GM23338 (cell line): ENCODE measurements at regions not wholly inside any gene's neighbourhood (a gene's known extent, or its start where the extent isn't known, plus 50 kb on each side); places are given as distances from the start of the nearest gene placed in this dataset.

Experiments
- ATAC-seq: fragments of 200-7000 bp; cut with Tn5 transposase; 3 replicates; pipeline ENCODE4 v1.9.1; 2020
- DNase-seq: peaks from one replicate; pipeline ENCODE4 v3.0.0-alpha.2; 2015; ENCODE audit warnings: low spot score
- H2AFZ ChIP-seq: fragments of 200-600 bp; sonication (generic); 2 replicates; pipeline ENCODE4 v1.8.0; 2016; ENCODE audit warnings: antibody characterized with exemption, mild to moderate bottlenecking, moderate library complexity
- H3F3A ChIP-seq: fragments of 200-600 bp; sonication (generic); replicated peaks from 2 replicates; pipeline ENCODE4 v1.8.0; 2017; ENCODE audit warnings: antibody characterized with exemption, mixed run types, low read depth
- H3K27ac ChIP-seq: fragments of 200-600 bp; sonication (generic); 2 replicates; pipeline ENCODE4 v1.6.1; 2016; ENCODE audit warnings: low read depth
- H3K27me3 ChIP-seq: fragments of 200-600 bp; sonication (generic); 2 replicates; pipeline ENCODE4 v1.8.0; 2016; ENCODE audit warnings: mild to moderate bottlenecking, mixed run types, moderate library complexity; ENCODE audit not compliant: insufficient read depth
- H3K36me3 ChIP-seq: fragments of 200-600 bp; sonication (generic); 2 replicates; pipeline ENCODE4 v1.8.0; 2016; ENCODE audit warnings: mild to moderate bottlenecking; ENCODE audit not compliant: insufficient read depth
- H3K4me1 ChIP-seq: fragments of 200-600 bp; sonication (generic); 2 replicates; pipeline ENCODE4 v1.8.0; 2016; ENCODE audit warnings: mild to moderate bottlenecking, moderate library complexity; ENCODE audit not compliant: insufficient read depth
- H3K4me2 ChIP-seq: fragments of 200-600 bp; sonication (generic); 2 replicates; pipeline ENCODE4 v1.7.1; 2017; ENCODE audit warnings: mixed run types
- H3K4me3 ChIP-seq: fragments of 200-600 bp; sonication (generic); 2 replicates; pipeline ENCODE4 v1.6.1; 2016; ENCODE audit warnings: mixed run types
- H3K79me2 ChIP-seq: fragments of 200-600 bp; sonication (generic); replicated peaks from 2 replicates; pipeline ENCODE4 v1.8.0; 2017; ENCODE audit warnings: mild to moderate bottlenecking; ENCODE audit not compliant: insufficient read depth
- H3K9me2 ChIP-seq: fragments of 200-600 bp; sonication (generic); 2 replicates; pipeline ENCODE4 v1.8.0; 2017; ENCODE audit not compliant: insufficient read depth
- H4K20me1 ChIP-seq: fragments of 200-600 bp; sonication (generic); replicated peaks from 2 replicates; pipeline ENCODE4 v1.8.0; 2017; ENCODE audit warnings: mild to moderate bottlenecking; ENCODE audit not compliant: insufficient read depth
- H3K27ac Mint-ChIP-seq: 2 replicates; pipeline ENCODE4 v1.8.0; 2020; ENCODE audit warnings: inconsistent platforms, mild to moderate bottlenecking, moderate library complexity, mixed read lengths
- H3K27me3 Mint-ChIP-seq: 3 replicates; pipeline ENCODE4 v1.8.0; 2022; ENCODE audit warnings: low read depth, mild to moderate bottlenecking, moderate library complexity, mixed read lengths, inconsistent platforms; ENCODE audit not compliant: insufficient read depth, poor library complexity
- H3K36me3 Mint-ChIP-seq: 3 replicates; pipeline ENCODE4 v1.8.0; 2021; ENCODE audit warnings: low read depth, mild to moderate bottlenecking, inconsistent platforms, moderate library complexity, mixed read lengths
- H3K4me1 Mint-ChIP-seq: 3 replicates; pipeline ENCODE4 v1.8.0; 2020; ENCODE audit warnings: mild to moderate bottlenecking, inconsistent platforms, mixed read lengths
- H3K4me3 Mint-ChIP-seq: 3 replicates; pipeline ENCODE4 v1.8.0; 2021; ENCODE audit warnings: moderate library complexity, mild to moderate bottlenecking, inconsistent platforms, mixed read lengths
- H3K9me3 Mint-ChIP-seq: 3 replicates; pipeline ENCODE4 v1.8.0; 2020; ENCODE audit warnings: moderate library complexity, mild to moderate bottlenecking, inconsistent platforms, mixed read lengths
- CREB1 ChIP-seq: fragments of 250-450 bp; sonication (Bioruptor Pico); IDR thresholded peaks from 2 replicates; pipeline ENCODE4 v1.5.0; 2020; ENCODE audit warnings: low read depth, mild to moderate bottlenecking, moderate library complexity
- EZH2 ChIP-seq: fragments of 200-600 bp; sonication (generic); IDR thresholded peaks from one replicate; pipeline ENCODE4 v1.8.0; 2017; ENCODE audit warnings: antibody characterized with exemption, mild to moderate bottlenecking, low read depth; ENCODE audit not compliant: unreplicated experiment
- EZH2phosphoT487 ChIP-seq: fragments of 200-600 bp; sonication (generic); IDR thresholded peaks from one replicate; pipeline ENCODE4 v1.8.1; 2018; ENCODE audit warnings: antibody characterized with exemption; ENCODE audit not compliant: unreplicated experiment
- JUNB ChIP-seq: IDR thresholded peaks from one replicate; pipeline ENCODE4 v1.6.1; 2016; ENCODE audit warnings: antibody characterized with exemption; ENCODE audit not compliant: unreplicated experiment
- NANOG ChIP-seq: IDR thresholded peaks from 2 replicates; pipeline ENCODE4 v1.6.1; 2016; ENCODE audit warnings: antibody characterized with exemption, borderline replicate concordance
- POLR2AphosphoS5 ChIP-seq: IDR thresholded peaks from 2 replicates; pipeline ENCODE4 v1.6.1; 2016; ENCODE audit warnings: antibody characterized with exemption, low read depth
- STAT1 ChIP-seq: IDR thresholded peaks from one replicate; pipeline ENCODE4 v1.6.1; 2016; ENCODE audit warnings: antibody characterized with exemption; ENCODE audit not compliant: unreplicated experiment
- ZNF114 ChIP-seq: fragments of 250-450 bp; sonication (Bioruptor Pico); IDR thresholded peaks from 2 replicates; pipeline ENCODE4 v1.5.0; 2020; ENCODE audit warnings: mild to moderate bottlenecking, moderate library complexity
- ZNF331 ChIP-seq: fragments of 250-450 bp; sonication (Bioruptor Pico); IDR thresholded peaks from 2 replicates; pipeline ENCODE4 v1.5.0; 2020; ENCODE audit warnings: low read depth, mild to moderate bottlenecking, moderate library complexity
- TF ChIP-seq, protein P1 (sequence below): IDR thresholded peaks from 2 replicates; pipeline ENCODE4 v1.6.1; 2016; ENCODE audit warnings: antibody characterized with exemption
- TF ChIP-seq, protein P2 (sequence below): fragments of 250-450 bp; sonication (Bioruptor Pico); IDR thresholded peaks from 2 replicates; pipeline ENCODE4 v1.5.0; 2020; ENCODE audit warnings: mild to moderate bottlenecking, moderate library complexity
- TF ChIP-seq, protein P3 (sequence below), 2 experiments: fragments of 200-600 bp in 1 of 2; sonication (generic) in 1 of 2; conservative IDR thresholded peaks; 2 replicates each; pipeline versions ENCODE4 v1.5.1 to v1.6.1; 2016 to 2017; ENCODE audit warnings: antibody characterized with exemption in 2 of 2, low read depth in 2 of 2, mild to moderate bottlenecking in 2 of 2, moderate library complexity in 1 of 2
- TF ChIP-seq, protein P4 (sequence below): IDR thresholded peaks from one replicate; pipeline ENCODE4 v1.6.1; 2018; ENCODE audit warnings: antibody characterized with exemption; ENCODE audit not compliant: unreplicated experiment

DNA sequence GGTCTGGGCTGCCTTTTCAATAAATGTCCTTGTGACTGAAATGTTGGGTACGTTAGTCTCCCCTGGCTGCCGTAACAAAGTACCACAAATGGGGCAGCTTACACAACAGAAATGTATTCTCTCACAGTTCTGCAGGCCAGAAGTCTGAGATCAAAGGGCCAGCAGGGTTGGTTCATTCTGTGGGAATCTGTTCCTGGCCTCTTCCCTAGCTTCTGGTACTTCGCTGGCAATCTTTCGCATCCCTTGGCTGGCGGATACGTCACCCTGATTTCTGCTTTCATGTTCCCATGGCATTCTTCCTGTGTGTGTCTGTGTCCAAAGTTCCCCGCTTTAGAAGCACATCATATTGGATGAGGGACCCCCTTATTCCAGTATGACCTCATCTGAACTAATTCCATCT is 95.8 kb upstream of the NCOR2 start:
- no peak for ATAC-seq
- no peaks in the 10 kb centered on the region for H3K9me2 ChIP-seq
- H3K4me3 ChIP-seq: no peak overlapping the region
- no peak overlapping the region for H3K27ac ChIP-seq
- no peaks in the 10 kb centered on the region for H3K36me3 Mint-ChIP-seq
- H3K4me1 ChIP-seq: no peaks in the 10 kb centered on the region
- no peak overlapping the region for H3K27ac Mint-ChIP-seq
- no peaks in the 10 kb centered on the region for H3K27me3 ChIP-seq
- no peaks in the 10 kb centered on the region for H3F3A ChIP-seq
- H2AFZ ChIP-seq: no peak overlapping the region
- H3K79me2 ChIP-seq: no peaks in the 10 kb centered on the region
- H3K4me2 ChIP-seq: no peak overlapping the region
- H4K20me1 ChIP-seq: no peaks in the 10 kb centered on the region
- TF ChIP-seq, protein P1, sequence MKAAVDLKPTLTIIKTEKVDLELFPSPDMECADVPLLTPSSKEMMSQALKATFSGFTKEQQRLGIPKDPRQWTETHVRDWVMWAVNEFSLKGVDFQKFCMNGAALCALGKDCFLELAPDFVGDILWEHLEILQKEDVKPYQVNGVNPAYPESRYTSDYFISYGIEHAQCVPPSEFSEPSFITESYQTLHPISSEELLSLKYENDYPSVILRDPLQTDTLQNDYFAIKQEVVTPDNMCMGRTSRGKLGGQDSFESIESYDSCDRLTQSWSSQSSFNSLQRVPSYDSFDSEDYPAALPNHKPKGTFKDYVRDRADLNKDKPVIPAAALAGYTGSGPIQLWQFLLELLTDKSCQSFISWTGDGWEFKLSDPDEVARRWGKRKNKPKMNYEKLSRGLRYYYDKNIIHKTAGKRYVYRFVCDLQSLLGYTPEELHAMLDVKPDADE: no peak
- TF ChIP-seq, protein P2, sequence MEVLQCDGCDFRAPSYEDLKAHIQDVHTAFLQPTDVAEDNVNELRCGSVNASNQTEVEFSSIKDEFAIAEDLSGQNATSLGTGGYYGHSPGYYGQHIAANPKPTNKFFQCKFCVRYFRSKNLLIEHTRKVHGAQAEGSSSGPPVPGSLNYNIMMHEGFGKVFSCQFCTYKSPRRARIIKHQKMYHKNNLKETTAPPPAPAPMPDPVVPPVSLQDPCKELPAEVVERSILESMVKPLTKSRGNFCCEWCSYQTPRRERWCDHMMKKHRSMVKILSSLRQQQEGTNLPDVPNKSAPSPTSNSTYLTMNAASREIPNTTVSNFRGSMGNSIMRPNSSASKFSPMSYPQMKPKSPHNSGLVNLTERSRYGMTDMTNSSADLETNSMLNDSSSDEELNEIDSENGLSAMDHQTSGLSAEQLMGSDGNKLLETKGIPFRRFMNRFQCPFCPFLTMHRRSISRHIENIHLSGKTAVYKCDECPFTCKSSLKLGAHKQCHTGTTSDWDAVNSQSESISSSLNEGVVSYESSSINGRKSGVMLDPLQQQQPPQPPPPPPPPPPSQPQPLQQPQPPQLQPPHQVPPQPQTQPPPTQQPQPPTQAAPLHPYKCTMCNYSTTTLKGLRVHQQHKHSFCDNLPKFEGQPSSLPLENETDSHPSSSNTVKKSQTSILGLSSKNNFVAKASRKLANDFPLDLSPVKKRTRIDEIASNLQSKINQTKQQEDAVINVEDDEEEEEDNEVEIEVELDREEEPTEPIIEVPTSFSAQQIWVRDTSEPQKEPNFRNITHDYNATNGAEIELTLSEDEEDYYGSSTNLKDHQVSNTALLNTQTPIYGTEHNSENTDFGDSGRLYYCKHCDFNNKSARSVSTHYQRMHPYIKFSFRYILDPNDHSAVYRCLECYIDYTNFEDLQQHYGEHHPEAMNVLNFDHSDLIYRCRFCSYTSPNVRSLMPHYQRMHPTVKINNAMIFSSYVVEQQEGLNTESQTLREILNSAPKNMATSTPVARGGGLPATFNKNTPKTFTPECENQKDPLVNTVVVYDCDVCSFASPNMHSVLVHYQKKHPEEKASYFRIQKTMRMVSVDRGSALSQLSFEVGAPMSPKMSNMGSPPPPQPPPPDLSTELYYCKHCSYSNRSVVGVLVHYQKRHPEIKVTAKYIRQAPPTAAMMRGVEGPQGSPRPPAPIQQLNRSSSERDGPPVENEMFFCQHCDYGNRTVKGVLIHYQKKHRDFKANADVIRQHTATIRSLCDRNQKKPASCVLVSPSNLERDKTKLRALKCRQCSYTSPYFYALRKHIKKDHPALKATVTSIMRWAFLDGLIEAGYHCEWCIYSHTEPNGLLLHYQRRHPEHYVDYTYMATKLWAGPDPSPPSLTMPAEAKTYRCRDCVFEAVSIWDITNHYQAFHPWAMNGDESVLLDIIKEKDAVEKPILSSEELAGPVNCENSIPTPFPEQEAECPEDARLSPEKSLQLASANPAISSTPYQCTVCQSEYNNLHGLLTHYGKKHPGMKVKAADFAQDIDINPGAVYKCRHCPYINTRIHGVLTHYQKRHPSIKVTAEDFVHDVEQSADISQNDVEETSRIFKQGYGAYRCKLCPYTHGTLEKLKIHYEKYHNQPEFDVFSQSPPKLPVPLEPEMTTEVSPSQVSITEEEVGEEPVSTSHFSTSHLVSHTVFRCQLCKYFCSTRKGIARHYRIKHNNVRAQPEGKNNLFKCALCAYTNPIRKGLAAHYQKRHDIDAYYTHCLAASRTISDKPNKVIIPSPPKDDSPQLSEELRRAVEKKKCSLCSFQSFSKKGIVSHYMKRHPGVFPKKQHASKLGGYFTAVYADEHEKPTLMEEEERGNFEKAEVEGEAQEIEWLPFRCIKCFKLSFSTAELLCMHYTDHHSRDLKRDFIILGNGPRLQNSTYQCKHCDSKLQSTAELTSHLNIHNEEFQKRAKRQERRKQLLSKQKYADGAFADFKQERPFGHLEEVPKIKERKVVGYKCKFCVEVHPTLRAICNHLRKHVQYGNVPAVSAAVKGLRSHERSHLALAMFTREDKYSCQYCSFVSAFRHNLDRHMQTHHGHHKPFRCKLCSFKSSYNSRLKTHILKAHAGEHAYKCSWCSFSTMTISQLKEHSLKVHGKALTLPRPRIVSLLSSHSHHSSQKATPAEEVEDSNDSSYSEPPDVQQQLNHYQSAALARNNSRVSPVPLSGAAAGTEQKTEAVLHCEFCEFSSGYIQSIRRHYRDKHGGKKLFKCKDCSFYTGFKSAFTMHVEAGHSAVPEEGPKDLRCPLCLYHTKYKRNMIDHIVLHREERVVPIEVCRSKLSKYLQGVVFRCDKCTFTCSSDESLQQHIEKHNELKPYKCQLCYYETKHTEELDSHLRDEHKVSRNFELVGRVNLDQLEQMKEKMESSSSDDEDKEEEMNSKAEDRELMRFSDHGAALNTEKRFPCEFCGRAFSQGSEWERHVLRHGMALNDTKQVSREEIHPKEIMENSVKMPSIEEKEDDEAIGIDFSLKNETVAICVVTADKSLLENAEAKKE (CRISPR knock-in tag): no peak
- TF ChIP-seq ZNF114 (CRISPR knock-in tag): no peak
- no peak for TF ChIP-seq EZH2phosphoT487
- TF ChIP-seq JUNB: no peak
- TF ChIP-seq CREB1 (CRISPR knock-in tag): no peak
- TF ChIP-seq ZNF331: no peak
- no peak for TF ChIP-seq POLR2AphosphoS5
- TF ChIP-seq EZH2: no peak
- TF ChIP-seq, protein P3, sequence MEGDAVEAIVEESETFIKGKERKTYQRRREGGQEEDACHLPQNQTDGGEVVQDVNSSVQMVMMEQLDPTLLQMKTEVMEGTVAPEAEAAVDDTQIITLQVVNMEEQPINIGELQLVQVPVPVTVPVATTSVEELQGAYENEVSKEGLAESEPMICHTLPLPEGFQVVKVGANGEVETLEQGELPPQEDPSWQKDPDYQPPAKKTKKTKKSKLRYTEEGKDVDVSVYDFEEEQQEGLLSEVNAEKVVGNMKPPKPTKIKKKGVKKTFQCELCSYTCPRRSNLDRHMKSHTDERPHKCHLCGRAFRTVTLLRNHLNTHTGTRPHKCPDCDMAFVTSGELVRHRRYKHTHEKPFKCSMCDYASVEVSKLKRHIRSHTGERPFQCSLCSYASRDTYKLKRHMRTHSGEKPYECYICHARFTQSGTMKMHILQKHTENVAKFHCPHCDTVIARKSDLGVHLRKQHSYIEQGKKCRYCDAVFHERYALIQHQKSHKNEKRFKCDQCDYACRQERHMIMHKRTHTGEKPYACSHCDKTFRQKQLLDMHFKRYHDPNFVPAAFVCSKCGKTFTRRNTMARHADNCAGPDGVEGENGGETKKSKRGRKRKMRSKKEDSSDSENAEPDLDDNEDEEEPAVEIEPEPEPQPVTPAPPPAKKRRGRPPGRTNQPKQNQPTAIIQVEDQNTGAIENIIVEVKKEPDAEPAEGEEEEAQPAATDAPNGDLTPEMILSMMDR (conservative IDR thresholded peaks at IDR 0.05; ENCODE audit: low read depth in 2 of 2): no peak
- no peak for TF ChIP-seq NANOG
- no peak for TF ChIP-seq STAT1
- TF ChIP-seq, protein P4, sequence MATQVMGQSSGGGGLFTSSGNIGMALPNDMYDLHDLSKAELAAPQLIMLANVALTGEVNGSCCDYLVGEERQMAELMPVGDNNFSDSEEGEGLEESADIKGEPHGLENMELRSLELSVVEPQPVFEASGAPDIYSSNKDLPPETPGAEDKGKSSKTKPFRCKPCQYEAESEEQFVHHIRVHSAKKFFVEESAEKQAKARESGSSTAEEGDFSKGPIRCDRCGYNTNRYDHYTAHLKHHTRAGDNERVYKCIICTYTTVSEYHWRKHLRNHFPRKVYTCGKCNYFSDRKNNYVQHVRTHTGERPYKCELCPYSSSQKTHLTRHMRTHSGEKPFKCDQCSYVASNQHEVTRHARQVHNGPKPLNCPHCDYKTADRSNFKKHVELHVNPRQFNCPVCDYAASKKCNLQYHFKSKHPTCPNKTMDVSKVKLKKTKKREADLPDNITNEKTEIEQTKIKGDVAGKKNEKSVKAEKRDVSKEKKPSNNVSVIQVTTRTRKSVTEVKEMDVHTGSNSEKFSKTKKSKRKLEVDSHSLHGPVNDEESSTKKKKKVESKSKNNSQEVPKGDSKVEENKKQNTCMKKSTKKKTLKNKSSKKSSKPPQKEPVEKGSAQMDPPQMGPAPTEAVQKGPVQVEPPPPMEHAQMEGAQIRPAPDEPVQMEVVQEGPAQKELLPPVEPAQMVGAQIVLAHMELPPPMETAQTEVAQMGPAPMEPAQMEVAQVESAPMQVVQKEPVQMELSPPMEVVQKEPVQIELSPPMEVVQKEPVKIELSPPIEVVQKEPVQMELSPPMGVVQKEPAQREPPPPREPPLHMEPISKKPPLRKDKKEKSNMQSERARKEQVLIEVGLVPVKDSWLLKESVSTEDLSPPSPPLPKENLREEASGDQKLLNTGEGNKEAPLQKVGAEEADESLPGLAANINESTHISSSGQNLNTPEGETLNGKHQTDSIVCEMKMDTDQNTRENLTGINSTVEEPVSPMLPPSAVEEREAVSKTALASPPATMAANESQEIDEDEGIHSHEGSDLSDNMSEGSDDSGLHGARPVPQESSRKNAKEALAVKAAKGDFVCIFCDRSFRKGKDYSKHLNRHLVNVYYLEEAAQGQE: no peak
- H3K9me3 Mint-ChIP-seq: peaks cover 3% of the 10 kb centered on the region; the same call in 1 of the 3 replicates
- no peaks in the 10 kb centered on the region for H3K36me3 ChIP-seq
- H3K4me1 Mint-ChIP-seq: no peaks in the 10 kb centered on the region
- H3K4me3 Mint-ChIP-seq: no peak overlapping the region
- DNase-seq: no peak
- H3K27me3 Mint-ChIP-seq: peaks cover 13% of the 10 kb centered on the region
